Astrocyte (in vitro differentiated cells and primary cell): ENCODE measurements at regions not wholly inside any gene's neighbourhood (a gene's known extent, or its start where the extent isn't known, plus 50 kb on each side); places are given as distances from the start of the nearest gene placed in this dataset.
A peak's percentile ranks its signal among the peaks of the same experiment; 100 is the strongest.

Source experiments
- DNase-seq: peaks from one replicate; pipeline ENCODE4 v3.0.0-alpha.2; 2010; ENCODE audit warnings: low read depth
- FAIRE-seq: peaks from 2 replicates; lab custom pipeline; 2011; peaks lifted over from hg19 to GRCh38; lab: Jason Lieb, UNC
- H2AFZ ChIP-seq: 2 replicates; pipeline ENCODE4 v1.6.0; 2012; ENCODE audit warnings: low read depth, low read length, inconsistent platforms
- H3K27ac ChIP-seq: 2 replicates; pipeline ENCODE4 v1.5.1; 2011; ENCODE audit warnings: low read depth, low read length, inconsistent platforms
- H3K27me3 ChIP-seq: 2 replicates; pipeline ENCODE4 v1.6.0; 2011; ENCODE audit warnings: low read length, inconsistent platforms; ENCODE audit not compliant: insufficient read depth
- H3K36me3 ChIP-seq: 2 replicates; pipeline ENCODE4 v1.5.1; 2011; ENCODE audit warnings: low read length, inconsistent platforms; ENCODE audit not compliant: insufficient read depth
- H3K4me1 ChIP-seq: 2 replicates; pipeline ENCODE4 v1.5.1; 2011; ENCODE audit warnings: low read length, inconsistent platforms; ENCODE audit not compliant: insufficient read depth
- H3K4me2 ChIP-seq: 2 replicates; pipeline ENCODE4 v1.6.0; 2012; ENCODE audit warnings: low read length, inconsistent platforms
- H3K4me3 ChIP-seq: 2 replicates; pipeline ENCODE4 v1.5.1; 2011; ENCODE audit warnings: low read depth, mild to moderate bottlenecking, low read length, inconsistent platforms; ENCODE audit not compliant: insufficient read depth
- H3K79me2 ChIP-seq: 2 replicates; pipeline ENCODE4 v1.6.0; 2012; ENCODE audit warnings: mild to moderate bottlenecking, low read length, inconsistent platforms; ENCODE audit not compliant: insufficient read depth
- H3K9ac ChIP-seq: 2 replicates; pipeline ENCODE4 v1.6.0; 2012; ENCODE audit warnings: mild to moderate bottlenecking, low read length, inconsistent platforms
- H3K9me3 ChIP-seq: 2 replicates; pipeline ENCODE4 v1.5.1; 2012; ENCODE audit warnings: low read depth, mild to moderate bottlenecking, low read length, inconsistent platforms; ENCODE audit not compliant: insufficient read depth
- H4K20me1 ChIP-seq: 2 replicates; pipeline ENCODE4 v1.6.0; 2012; ENCODE audit warnings: low read length, inconsistent platforms; ENCODE audit not compliant: insufficient read depth
- H3K27ac Mint-ChIP-seq: one replicate; pipeline ENCODE4 v1.8.0; 2021; ENCODE audit warnings: mild to moderate bottlenecking, mixed read lengths; ENCODE audit not compliant: unreplicated experiment
- H3K27me3 Mint-ChIP-seq: one replicate; pipeline ENCODE4 v1.8.0; 2021; ENCODE audit warnings: low read depth, mixed read lengths; ENCODE audit not compliant: unreplicated experiment
- H3K36me3 Mint-ChIP-seq: one replicate; pipeline ENCODE4 v1.8.0; 2021; ENCODE audit warnings: low read depth, mixed read lengths; ENCODE audit not compliant: unreplicated experiment
- H3K4me1 Mint-ChIP-seq: one replicate; pipeline ENCODE4 v1.8.0; 2021; ENCODE audit warnings: low read depth, mixed read lengths; ENCODE audit not compliant: unreplicated experiment
- H3K4me3 Mint-ChIP-seq: one replicate; pipeline ENCODE4 v1.8.0; 2021; ENCODE audit warnings: mild to moderate bottlenecking, moderate library complexity, mixed read lengths; ENCODE audit not compliant: unreplicated experiment
- H3K9me3 Mint-ChIP-seq: one replicate; pipeline ENCODE4 v1.8.0; 2021; ENCODE audit warnings: mild to moderate bottlenecking, mixed read lengths; ENCODE audit not compliant: unreplicated experiment
- CTCF ChIP-seq: IDR thresholded peaks from 2 replicates; pipeline ENCODE4 v1.5.1; 2011; ENCODE audit warnings: low read depth, mild to moderate bottlenecking, inconsistent platforms, low read length, moderate library complexity; ENCODE audit not compliant: insufficient read depth
- EZH2 ChIP-seq: IDR thresholded peaks from 2 replicates; pipeline ENCODE4 v1.6.1; 2012; ENCODE audit warnings: mild to moderate bottlenecking, low read length, inconsistent platforms; ENCODE audit not compliant: insufficient read depth

- no peaks in the 10 kb centered on the region for H3K9me3 ChIP-seq
- no peaks in the 10 kb centered on the region for H3K4me1 ChIP-seq
- H3K4me2 ChIP-seq = no peak overlapping the region
Measured at GRCh38 chr4:18391354-18391728, 369.8 kb upstream of the LCORL start.

GRCh38 chr4:18390655-18391353 is 369.2 kb upstream of the LCORL start:
- DNase-seq (no peak), FAIRE-seq (no peak)
- H3K27ac ChIP-seq = peak overlapping the region; percentile 46

More at GRCh38 chr4:18391354-18391728, 369.8 kb upstream of the LCORL start:
- Histone ChIP-seq H3K79me2 (no peaks in the 10 kb centered on the region), H3K27ac (no peak overlapping the region), H3K36me3 (no peaks in the 10 kb centered on the region), H3K9ac (no peak overlapping the region), H3K4me3 (no peak overlapping the region), H3K27me3 (no peaks in the 10 kb centered on the region), H2AFZ (no peak overlapping the region), H4K20me1 (no peaks in the 10 kb centered on the region)
- no peak overlapping the region for H3K4me3 Mint-ChIP-seq
- DNase-seq (no peak), FAIRE-seq (no peak)
- no peaks in the 10 kb centered on the region for H3K27me3 Mint-ChIP-seq
- peak overlapping the region; percentile 44 for H3K27ac Mint-ChIP-seq
- no peaks in the 10 kb centered on the region for H3K9me3 Mint-ChIP-seq
- TF ChIP-seq EZH2 = no peak
- H3K4me1 Mint-ChIP-seq = peaks cover 6% of the 10 kb centered on the region
- no peaks in the 10 kb centered on the region for H3K36me3 Mint-ChIP-seq

GRCh38 chr4:18389115-18389514 is 367.6 kb upstream of the LCORL start:
- Histone ChIP-seq H3K4me3 (no peak overlapping the region), H3K79me2 (no peaks in the 10 kb centered on the region), H3K9ac (no peak overlapping the region), H2AFZ (no peak overlapping the region), H3K36me3 (no peaks in the 10 kb centered on the region), H3K4me1 (no peaks in the 10 kb centered on the region), H3K27me3 (no peaks in the 10 kb centered on the region), H3K9me3 (no peaks in the 10 kb centered on the region), H3K4me2 (no peak overlapping the region), H4K20me1 (no peaks in the 10 kb centered on the region), H3K27ac (no peak overlapping the region)
- H3K27ac Mint-ChIP-seq = no peak overlapping the region
- no peaks in the 10 kb centered on the region for H3K36me3 Mint-ChIP-seq
- no peaks in the 10 kb centered on the region for H3K9me3 Mint-ChIP-seq
- DNase-seq (no peak), FAIRE-seq (no peak)
- no peak for TF ChIP-seq EZH2
- TF ChIP-seq CTCF = no peak
- peaks cover 6% of the 10 kb centered on the region for H3K4me1 Mint-ChIP-seq
- H3K4me3 Mint-ChIP-seq = no peak overlapping the region
- no peaks in the 10 kb centered on the region for H3K27me3 Mint-ChIP-seq

More at GRCh38 chr4:18390655-18391353, 369.2 kb upstream of the LCORL start:
- Histone ChIP-seq H3K36me3 (no peaks in the 10 kb centered on the region), H4K20me1 (no peaks in the 10 kb centered on the region), H3K27me3 (no peaks in the 10 kb centered on the region), H3K4me3 (no peak overlapping the region), H3K4me1 (no peaks in the 10 kb centered on the region), H3K4me2 (peak overlapping the region; percentile 32), H3K79me2 (no peaks in the 10 kb centered on the region), H3K9me3 (no peaks in the 10 kb centered on the region), H3K9ac (no peak overlapping the region), H2AFZ (no peak overlapping the region)
- TF ChIP-seq EZH2 (no peak), CTCF (no peak)
- no peaks in the 10 kb centered on the region for H3K27me3 Mint-ChIP-seq
- no peaks in the 10 kb centered on the region for H3K36me3 Mint-ChIP-seq
- no peak overlapping the region for H3K4me3 Mint-ChIP-seq
- H3K27ac Mint-ChIP-seq = peak overlapping the region; percentile 44
- no peaks in the 10 kb centered on the region for H3K9me3 Mint-ChIP-seq
- H3K4me1 Mint-ChIP-seq = peaks cover 6% of the 10 kb centered on the region
